WTC11 (cell line): ENCODE measurements at regions not wholly inside any gene's neighbourhood (a gene's known extent, or its start where the extent isn't known, plus 50 kb on each side); places are given as distances from the start of the nearest gene placed in this dataset.

Source experiments
- AFF4 ChIP-seq: sonication (generic); formaldehyde crosslinking; IDR thresholded peaks from 2 replicates; pipeline ENCODE4 v1.8.1; 2023; ENCODE audit warnings: mild to moderate bottlenecking, missing genetic modification reagents, borderline replicate concordance
- CTCF ChIP-seq: fragments of 200-600 bp; IDR thresholded peaks from 2 replicates; pipeline ENCODE4 v1.8.0; 2022; ENCODE audit warnings: antibody characterized with exemption
- IRF1 ChIP-seq: sonication (generic); formaldehyde crosslinking; IDR thresholded peaks from 2 replicates; pipeline ENCODE4 v1.8.0; 2023; ENCODE audit warnings: missing genetic modification reagents
- NR3C1 ChIP-seq: sonication (generic); formaldehyde crosslinking; conservative IDR thresholded peaks from 2 replicates; pipeline ENCODE4 v1.8.1; 2023; ENCODE audit warnings: low read depth, mild to moderate bottlenecking, missing genetic modification reagents
- PRDM15 ChIP-seq: sonication (generic); formaldehyde crosslinking; IDR thresholded peaks from 2 replicates; pipeline ENCODE4 v1.8.0; 2022; ENCODE audit warnings: missing genetic modification reagents
- SMAD4 ChIP-seq: sonication (generic); formaldehyde crosslinking; IDR thresholded peaks from 2 replicates; pipeline ENCODE4 v1.8.0; 2022; ENCODE audit warnings: mild to moderate bottlenecking, missing genetic modification reagents
- ZNF512 ChIP-seq: sonication (generic); formaldehyde crosslinking; IDR thresholded peaks from 2 replicates; pipeline ENCODE4 v1.8.1; 2022; ENCODE audit warnings: missing genetic modification reagents, borderline replicate concordance
- ZNF671 ChIP-seq: fragments of 250-450 bp; sonication (Bioruptor Pico); IDR thresholded peaks from 2 replicates; pipeline ENCODE4 v1.8.0; 2021; ENCODE audit warnings: mild to moderate bottlenecking

GRCh38 chr1:95974586-95974985, 740.6 kb downstream of the RWDD3 start:
- TF ChIP-seq PRDM15 (CRISPR knock-in tag) (no peak), CTCF (no peak), NR3C1 (no peak), ZNF671 (CRISPR knock-in tag) (no peak), SMAD4 (CRISPR knock-in tag) (no peak), ZNF512 (CRISPR knock-in tag) (no peak), AFF4 (CRISPR knock-in tag) (no peak), IRF1 (CRISPR knock-in tag) (no peak)
